Fibroblast of skin of back (primary cell): ENCODE measurements at regions not wholly inside any gene's neighbourhood (a gene's known extent, or its start where the extent isn't known, plus 50 kb on each side); places are given as distances from the start of the nearest gene placed in this dataset.

Experiments
- DNase-seq: peaks from one replicate; pipeline ENCODE4 v3.0.0-alpha.2; 2013

GRCh38 chr14:76551906-76552305, 176.0 kb downstream of the ESRRB start:
- no peak for DNase-seq

- DNase-seq = peak; percentile 2
These were observed 188.8 kb downstream of the ESRRB start for GRCh38 chr14:76564471-76565422.

GRCh38 chr14:76566439-76566838, 190.5 kb downstream of the ESRRB start:
- DNase-seq = no peak

- no peak for DNase-seq
These were observed 186.7 kb upstream of the VASH1 start for GRCh38 chr14:76574416-76575095.

GRCh38 chr14:76575108-76575507, 186.2 kb upstream of the VASH1 start:
- no peak for DNase-seq

GRCh38 chr14:76576047-76576741, 185.1 kb upstream of the VASH1 start:
- DNase-seq = no peak

GRCh38 chr14:76577090-76577489, 184.2 kb upstream of the VASH1 start:
- no peak for DNase-seq

- DNase-seq = no peak
These were observed 183.4 kb upstream of the VASH1 start for GRCh38 chr14:76577837-76578236.

GRCh38 chr14:76580399-76580798, 180.9 kb upstream of the VASH1 start:
- DNase-seq = no peak

GRCh38 chr14:76580967-76581366, 180.3 kb upstream of the VASH1 start:
- no peak for DNase-seq

GRCh38 chr14:76581592-76581991, 179.7 kb upstream of the VASH1 start:
- no peak for DNase-seq

- no peak for DNase-seq
These were observed 178.8 kb upstream of the VASH1 start for GRCh38 chr14:76582447-76582846.

GRCh38 chr14:76583174-76583573, 178.1 kb upstream of the VASH1 start:
- no peak for DNase-seq

- no peak for DNase-seq
These were observed 177.5 kb upstream of the VASH1 start for GRCh38 chr14:76583805-76584204.

GRCh38 chr14:76584271-76584702, 177.0 kb upstream of the VASH1 start:
- no peak for DNase-seq

- DNase-seq = no peak
These were observed 175.7 kb upstream of the VASH1 start for GRCh38 chr14:76585616-76586015.

- DNase-seq = no peak
These were observed 172.0 kb upstream of the VASH1 start for GRCh38 chr14:76589246-76589645.

- no peak for DNase-seq
These were observed 170.0 kb upstream of the VASH1 start for GRCh38 chr14:76591266-76591665.

- no peak for DNase-seq
These were observed 166.0 kb upstream of the VASH1 start for GRCh38 chr14:76595266-76595665.

GRCh38 chr14:76597387-76597786, 163.9 kb upstream of the VASH1 start:
- no peak for DNase-seq

- DNase-seq = no peak
These were observed 162.1 kb upstream of the VASH1 start for GRCh38 chr14:76599141-76599540.

- DNase-seq = no peak
These were observed 161.5 kb upstream of the VASH1 start for GRCh38 chr14:76599559-76600287.

GRCh38 chr14:76603713-76604112, 157.6 kb upstream of the VASH1 start:
- DNase-seq = no peak
